Esophagus squamous epithelium (tissue), 5 donors: ENCODE measurements at regions not wholly inside any gene's neighbourhood (a gene's known extent, or its start where the extent isn't known, plus 50 kb on each side); places are given as distances from the start of the nearest gene placed in this dataset.

ENCODE experiments used
- DNase-seq: peaks from one replicate; lab custom pipeline; 2025; lab: John Stamatoyannopoulos, UW
- H3K27ac ChIP-seq, 4 donors: fragments of 200-600 bp; sonication (generic); one replicate each; pipeline ENCODE4 v1.5.1; 2016 to 2019; ENCODE audit warnings: mild to moderate bottlenecking in 1 of 4
- H3K27me3 ChIP-seq, 4 donors: fragments of 200-600 bp; sonication (generic); 1 replicate in 3 of 4; 2 replicates in 1 of 4; pipeline versions ENCODE4 v1.5.1 to v1.6.0; 2017 to 2021; ENCODE audit warnings: antibody characterized with exemption in 1 of 4
- H3K36me3 ChIP-seq, 3 donors: fragments of 200-600 bp; sonication (generic); one replicate each; pipeline ENCODE4 v1.5.1; 2016 to 2019
- H3K4me1 ChIP-seq, 3 donors: fragments of 200-600 bp; sonication (generic); one replicate each; pipeline ENCODE4 v1.5.1; 2017 to 2019
- H3K4me3 ChIP-seq, 4 donors: fragments of 200-600 bp; sonication (generic); 1 replicate in 3 of 4; 2 replicates in 1 of 4; pipeline ENCODE4 v1.5.1; 2016 to 2019; ENCODE audit warnings: mild to moderate bottlenecking in 2 of 4, moderate library complexity in 1 of 4
- H3K9me3 ChIP-seq, 3 donors: fragments of 200-600 bp; sonication (generic); one replicate each; pipeline ENCODE4 v1.5.1; 2016 to 2019
- POLR2A ChIP-seq, 4 donors: fragments of 450-650 bp; IDR thresholded peaks; one replicate each; pipeline ENCODE4 v1.6.1; 2017; ENCODE audit warnings: antibody characterized with exemption in 4 of 4, mild to moderate bottlenecking in 4 of 4, moderate library complexity in 3 of 4
- WGBS, 2 donors: methylation state at CpG; one replicate each; pipeline ENCODE4 v1.1.5; 2018; 5-methylcytosine and 5-hydroxymethylcytosine counted together
- intact Hi-C: fragments of 100-400 bp; cut with DNase I; formaldehyde crosslinking; loops from one replicate; pipeline ENCODE4 v1.15.0; 2022
- TF ChIP-seq, protein P1 (sequence below), 6 experiments: fragments of 450-650 bp in 4 of 6; fragments of 200-600 bp in 2 of 6; sonication (generic) in 2 of 6; IDR thresholded peaks; one replicate each; pipeline ENCODE4 v1.5.1; 2016 to 2019; ENCODE audit warnings: antibody characterized with exemption in 6 of 6, mild to moderate bottlenecking in 4 of 6, moderate library complexity in 4 of 6
- donor health status: DM: yes; HTN: yes; CAD: no.

DNA sequence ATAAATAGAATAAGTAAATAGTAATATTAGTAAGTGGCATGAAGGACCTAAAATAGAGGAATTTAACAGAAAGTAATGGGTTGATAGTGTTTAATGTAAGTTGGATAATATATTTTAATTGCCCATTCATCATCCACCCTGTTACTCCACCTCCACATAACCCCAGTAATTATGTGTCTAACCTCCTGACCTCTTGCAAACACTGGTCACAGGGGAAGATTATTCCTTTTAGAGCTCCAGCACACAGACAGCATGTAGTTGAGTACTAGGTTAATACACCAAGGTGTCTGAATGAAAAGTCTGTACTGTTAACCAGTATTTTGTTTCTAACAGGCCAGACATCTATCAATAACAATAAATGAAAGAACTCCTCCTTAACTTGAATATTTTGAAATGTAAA is 92.4 kb upstream of the EYS start:
- H3K4me1 ChIP-seq: no peaks in the 10 kb centered on the region
- intact Hi-C loops: no loop called here
- H3K9me3 ChIP-seq: peaks cover 0 to 6% (median 0%) of the 10 kb centered on the region in 3 donors
- no peak overlapping the region for H3K4me3 ChIP-seq
- DNase-seq: no peak
- H3K27ac ChIP-seq: no peak overlapping the region
- no peaks in the 10 kb centered on the region for H3K27me3 ChIP-seq
- TF ChIP-seq, protein P1, sequence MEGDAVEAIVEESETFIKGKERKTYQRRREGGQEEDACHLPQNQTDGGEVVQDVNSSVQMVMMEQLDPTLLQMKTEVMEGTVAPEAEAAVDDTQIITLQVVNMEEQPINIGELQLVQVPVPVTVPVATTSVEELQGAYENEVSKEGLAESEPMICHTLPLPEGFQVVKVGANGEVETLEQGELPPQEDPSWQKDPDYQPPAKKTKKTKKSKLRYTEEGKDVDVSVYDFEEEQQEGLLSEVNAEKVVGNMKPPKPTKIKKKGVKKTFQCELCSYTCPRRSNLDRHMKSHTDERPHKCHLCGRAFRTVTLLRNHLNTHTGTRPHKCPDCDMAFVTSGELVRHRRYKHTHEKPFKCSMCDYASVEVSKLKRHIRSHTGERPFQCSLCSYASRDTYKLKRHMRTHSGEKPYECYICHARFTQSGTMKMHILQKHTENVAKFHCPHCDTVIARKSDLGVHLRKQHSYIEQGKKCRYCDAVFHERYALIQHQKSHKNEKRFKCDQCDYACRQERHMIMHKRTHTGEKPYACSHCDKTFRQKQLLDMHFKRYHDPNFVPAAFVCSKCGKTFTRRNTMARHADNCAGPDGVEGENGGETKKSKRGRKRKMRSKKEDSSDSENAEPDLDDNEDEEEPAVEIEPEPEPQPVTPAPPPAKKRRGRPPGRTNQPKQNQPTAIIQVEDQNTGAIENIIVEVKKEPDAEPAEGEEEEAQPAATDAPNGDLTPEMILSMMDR (IDR thresholded peaks at IDR 0.05): no peak
- no peaks in the 10 kb centered on the region for H3K36me3 ChIP-seq

DNA sequence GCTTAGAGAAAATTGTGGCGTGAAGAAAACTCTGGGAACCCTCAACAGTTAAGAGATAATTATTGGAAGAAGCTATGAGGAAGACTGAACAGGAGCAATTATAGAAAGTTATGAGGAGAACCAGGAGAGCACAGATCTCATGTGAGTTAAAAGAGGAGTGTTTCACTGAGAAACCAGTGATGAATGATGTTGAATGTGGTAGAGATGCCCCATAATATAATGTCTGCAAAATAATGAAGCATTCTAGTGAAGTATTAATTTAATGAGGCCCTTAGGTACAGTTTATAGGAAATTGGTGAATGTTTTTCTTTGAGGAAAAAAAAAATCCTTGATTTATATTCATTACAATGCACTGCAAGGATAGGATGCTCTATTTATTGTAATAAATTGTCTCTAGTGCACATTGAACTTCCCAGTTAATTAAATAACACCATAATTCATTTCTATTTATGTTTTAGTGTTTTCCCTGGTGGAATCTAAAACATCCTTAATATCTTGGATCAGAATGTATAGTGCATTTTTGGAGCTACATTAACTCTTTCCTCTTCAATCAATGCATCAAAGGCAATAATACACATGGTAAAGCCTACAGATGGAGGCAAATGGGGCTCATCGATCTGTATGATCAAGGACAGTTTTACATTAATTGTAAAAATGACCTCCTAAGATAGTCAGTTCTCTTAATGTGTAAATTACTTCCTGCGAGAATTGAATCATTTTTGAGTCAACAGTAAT is 91.4 kb upstream of the EYS start:
- WGBS, 2 donors: 53 to 60% methylated on average over 3 of the region's 3 CpGs
- intact Hi-C loops: no loop called here
- Histone ChIP-seq H3K27ac (no peak overlapping the region), H3K27me3 (no peaks in the 10 kb centered on the region), H3K9me3 (peaks cover 0 to 6% (median 0%) of the 10 kb centered on the region in 3 donors), H3K4me3 (no peak overlapping the region), H3K36me3 (no peaks in the 10 kb centered on the region), H3K4me1 (no peaks in the 10 kb centered on the region)
- DNase-seq: no peak
- no peak for TF ChIP-seq POLR2A (IDR thresholded peaks at IDR 0.05)
- TF ChIP-seq, protein P1 (IDR thresholded peaks at IDR 0.05): no peak

DNA sequence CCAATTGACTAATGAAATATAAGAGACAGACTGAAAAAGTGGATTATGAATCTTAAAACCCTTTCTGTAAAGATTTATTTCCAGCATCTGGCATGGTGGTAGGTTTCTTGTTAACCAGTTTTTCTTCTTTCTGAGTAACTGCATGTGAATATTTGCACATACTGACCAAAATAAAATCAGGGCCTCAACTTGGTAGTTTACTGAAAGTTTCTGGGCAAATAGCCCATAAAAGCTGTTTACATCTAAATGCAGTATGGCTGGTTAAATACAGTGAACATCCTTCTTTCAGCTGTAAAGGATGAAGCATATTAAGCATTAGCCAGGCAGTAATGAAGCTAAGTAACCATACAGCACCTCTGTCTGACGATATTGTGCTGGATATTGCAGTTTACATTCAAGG is 83.6 kb upstream of the EYS start:
- WGBS, 2 donors: 47 to 58% methylated on average over 1 of the region's 1 CpG
- Histone ChIP-seq H3K27ac (no peak overlapping the region), H3K4me3 (no peak overlapping the region), H3K4me1 (no peaks in the 10 kb centered on the region), H3K9me3 (peaks cover 0 to 20% (median 0%) of the 10 kb centered on the region in 3 donors), H3K27me3 (no peaks in the 10 kb centered on the region), H3K36me3 (no peaks in the 10 kb centered on the region)
- TF ChIP-seq, protein P1 (IDR thresholded peaks at IDR 0.05): no peak
- TF ChIP-seq POLR2A (IDR thresholded peaks at IDR 0.05): no peak
- intact Hi-C loops: no loop called here
- DNase-seq: no peak

DNA sequence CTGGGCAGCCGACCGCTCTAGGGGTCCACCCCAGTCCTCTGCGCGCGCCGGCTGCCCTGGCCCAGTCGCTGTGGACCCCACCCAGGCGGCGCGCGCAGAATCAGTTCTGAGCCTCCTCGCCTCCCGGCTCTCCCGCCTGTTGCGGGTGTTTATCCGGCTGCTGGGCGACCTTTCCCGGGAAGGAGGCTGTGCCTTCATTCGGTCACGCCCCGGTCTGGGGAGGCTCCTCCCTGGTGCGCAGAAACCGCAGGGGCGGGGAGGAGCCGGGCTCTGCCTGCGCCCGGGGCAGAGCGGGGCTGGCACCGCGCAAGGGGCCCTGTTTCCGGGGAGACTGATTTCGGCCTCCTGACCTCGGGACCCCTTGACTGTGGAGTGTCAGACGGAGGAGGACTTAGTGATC is 80.8 kb upstream of the EYS start:
- TF ChIP-seq POLR2A (IDR thresholded peaks at IDR 0.05): no peak
- TF ChIP-seq, protein P1 (IDR thresholded peaks at IDR 0.05): no peak
- Histone ChIP-seq H3K4me1 (no peaks in the 10 kb centered on the region), H3K27ac (no peak overlapping the region)

DNA sequence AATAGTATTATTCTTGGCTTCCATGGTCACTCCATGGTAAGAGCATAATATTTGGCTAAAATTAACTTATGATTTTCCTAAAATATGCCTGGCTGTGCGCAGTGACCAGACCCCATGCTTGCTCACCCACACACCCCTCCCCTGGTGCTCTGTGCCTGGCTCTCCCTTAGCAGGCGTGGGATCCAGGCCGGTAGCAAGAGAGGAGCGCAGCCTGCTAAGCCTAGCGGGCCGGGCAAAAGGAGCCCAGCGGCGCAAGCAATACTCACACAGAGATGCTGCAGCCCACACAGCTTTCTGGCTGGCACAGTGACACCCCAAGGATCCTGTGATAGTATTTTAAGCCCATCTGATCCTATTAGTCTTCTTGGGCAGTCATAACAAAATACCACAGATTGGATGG is 79.8 kb upstream of the EYS start:
- Histone ChIP-seq H3K36me3 (no peaks in the 10 kb centered on the region), H3K4me3 (no peak overlapping the region), H3K9me3 (peaks cover 0 to 20% (median 0%) of the 10 kb centered on the region in 3 donors), H3K27me3 (no peaks in the 10 kb centered on the region), H3K27ac (no peak overlapping the region), H3K4me1 (no peaks in the 10 kb centered on the region)
- DNase-seq: no peak
- no peak for TF ChIP-seq POLR2A (IDR thresholded peaks at IDR 0.05)
- TF ChIP-seq, protein P1 (IDR thresholded peaks at IDR 0.05): no peak
- intact Hi-C loops: no loop called here
- WGBS, 2 donors: 89% methylated on average over 4 of the region's 8 CpGs; no CpG with 5 or more reads in 1 of the 2 donors

More for the DNA sequence above, 80.8 kb upstream of the EYS start:
- 96% methylated on average over 6 of the region's 34 CpGs; no CpG with 5 or more reads in 1 of the 2 donors for WGBS, 2 donors
- intact Hi-C loops: no loop called here
- H3K9me3 ChIP-seq: peaks cover 0 to 20% (median 0%) of the 10 kb centered on the region in 3 donors
- DNase-seq: no peak
- H3K27me3 ChIP-seq: no peaks in the 10 kb centered on the region
- no peaks in the 10 kb centered on the region for H3K36me3 ChIP-seq
- H3K4me3 ChIP-seq: no peak overlapping the region
